ENCODE measurements at regions not wholly inside any gene's neighbourhood (a gene's known extent, or its start where the extent isn't known, plus 50 kb on each side); places are given as distances from the start of the nearest gene placed in this dataset.

GRCh38 chr11:71119656-71120269 is 132.6 kb downstream of the SHANK2 start:
- no peak for TF ChIP-seq CTCF (IDR thresholded peaks at IDR 0.05; ENCODE audit: borderline replicate concordance, control extremely low read depth, extremely low read depth, insufficient read depth, missing control alignments)
- no peak for DNase-seq (ENCODE audit: low spot score)
- in situ Hi-C loops (cut with MboI; ENCODE audit: low sequenced_read_pairs, unreplicated experiment) = no loop called here

- in situ Hi-C loops (cut with MboI; ENCODE audit: low sequenced_read_pairs, unreplicated experiment) = no loop called here
- no peak for TF ChIP-seq CTCF (IDR thresholded peaks at IDR 0.05; ENCODE audit: borderline replicate concordance, control extremely low read depth, extremely low read depth, insufficient read depth, missing control alignments)
- no peak for DNase-seq (ENCODE audit: low spot score)
Observed at GRCh38 chr11:71118671-71119250, 133.6 kb downstream of the SHANK2 start.

DNA sequence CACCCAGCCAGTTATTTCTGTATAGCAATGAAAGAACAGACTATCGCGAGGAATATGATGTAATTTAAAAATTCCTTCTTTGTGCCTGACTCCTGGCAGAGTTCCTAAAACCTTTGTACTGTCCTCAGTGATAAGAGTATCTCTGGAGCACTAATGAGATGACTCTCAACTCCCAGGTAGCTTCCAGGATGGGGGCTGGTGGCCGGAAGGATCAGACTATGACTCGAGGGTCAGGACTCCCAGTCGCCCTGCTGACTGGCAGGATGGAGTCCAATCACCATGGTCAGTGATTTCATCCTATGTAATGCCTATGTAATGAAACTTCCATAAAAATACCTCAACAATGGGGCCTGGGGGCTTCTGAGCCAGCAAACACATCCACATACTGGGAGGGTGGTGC is 135.1 kb downstream of the SHANK2 start:
- no peak for TF ChIP-seq CTCF (IDR thresholded peaks at IDR 0.05; ENCODE audit: borderline replicate concordance, control extremely low read depth, extremely low read depth, insufficient read depth, missing control alignments)
- no peak for DNase-seq (ENCODE audit: low spot score)
- in situ Hi-C loops (cut with MboI; ENCODE audit: low sequenced_read_pairs, unreplicated experiment) = no loop called here

DNA sequence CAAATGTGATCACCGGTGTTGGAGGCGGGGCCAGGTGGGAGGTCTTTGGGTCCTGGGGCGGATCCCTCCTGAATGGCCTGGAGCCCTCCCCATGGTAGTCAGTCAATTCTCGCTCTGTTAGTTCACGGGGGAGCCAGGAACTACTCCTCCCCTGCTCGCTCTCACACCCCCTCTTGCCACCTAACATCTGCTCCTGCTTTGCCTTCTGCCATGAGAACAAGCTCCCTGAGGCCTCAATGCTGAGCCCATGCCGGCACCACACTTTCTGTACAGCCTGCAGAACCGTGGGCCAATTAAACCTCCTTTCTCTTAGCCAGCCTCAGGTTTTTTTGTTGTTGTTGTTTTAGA is 135.7 kb downstream of the SHANK2 start:
- no peak for TF ChIP-seq CTCF (IDR thresholded peaks at IDR 0.05; ENCODE audit: borderline replicate concordance, control extremely low read depth, extremely low read depth, insufficient read depth, missing control alignments)
- in situ Hi-C loops (cut with MboI; ENCODE audit: low sequenced_read_pairs, unreplicated experiment) = no loop called here
- DNase-seq (ENCODE audit: low spot score) = no peak

- no peak for DNase-seq (ENCODE audit: low spot score)
- TF ChIP-seq CTCF (IDR thresholded peaks at IDR 0.05; ENCODE audit: borderline replicate concordance, control extremely low read depth, extremely low read depth, insufficient read depth, missing control alignments) = no peak
- in situ Hi-C loops (cut with MboI; ENCODE audit: low sequenced_read_pairs, unreplicated experiment) = no loop called here
Observed at GRCh38 chr11:71115770-71116692, 136.3 kb downstream of the SHANK2 start.

DNA sequence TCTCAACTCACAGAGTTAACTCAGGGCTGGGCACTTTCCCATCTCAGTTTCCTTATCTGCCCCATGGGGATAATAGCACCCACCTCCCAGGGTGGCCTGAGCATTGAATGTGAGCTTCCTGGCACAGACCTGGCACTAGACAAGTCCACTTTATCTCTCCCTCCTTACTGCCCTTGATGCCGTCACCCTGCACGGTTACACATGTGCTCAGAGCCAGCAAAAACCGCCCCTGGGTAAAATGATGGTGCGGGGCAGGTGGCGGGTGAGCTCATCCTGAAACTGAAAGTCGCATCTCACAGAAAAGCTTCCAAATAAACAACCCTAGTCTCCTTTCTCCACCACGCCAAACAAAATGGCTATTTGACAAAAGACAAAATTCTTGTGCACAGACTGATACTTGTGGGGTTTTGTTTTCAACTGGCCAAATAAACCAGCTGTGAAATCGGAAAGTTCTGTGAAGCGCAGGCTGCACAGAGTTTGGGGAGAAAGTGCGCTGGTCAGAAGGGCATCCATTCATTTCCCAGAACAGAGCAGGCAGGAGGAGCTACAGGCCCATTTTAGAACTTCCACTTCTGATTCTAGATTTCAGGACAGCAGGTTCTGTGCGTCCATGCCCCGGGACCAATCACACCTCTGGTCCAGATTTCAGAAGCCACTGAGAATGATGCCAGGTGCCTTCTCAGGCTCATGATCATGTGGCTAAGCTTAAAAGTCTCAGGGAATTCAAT is 138.1 kb downstream of the SHANK2 start:
- DNase-seq (ENCODE audit: low spot score) = no peak
- in situ Hi-C loops (cut with MboI; ENCODE audit: low sequenced_read_pairs, unreplicated experiment) = no loop called here
- no peak for TF ChIP-seq CTCF (IDR thresholded peaks at IDR 0.05; ENCODE audit: borderline replicate concordance, control extremely low read depth, extremely low read depth, insufficient read depth, missing control alignments)
